Astrocyte of the cerebellum (primary cell): ENCODE measurements at regions not wholly inside any gene's neighbourhood (a gene's known extent, or its start where the extent isn't known, plus 50 kb on each side); places are given as distances from the start of the nearest gene placed in this dataset.

Experiments used
- DNase-seq: peaks from one replicate; pipeline ENCODE4 v3.0.0-alpha.2; 2011; ENCODE audit warnings: low read depth
- H3K4me3 ChIP-seq: 2 replicates; pipeline ENCODE4 v1.5.1; 2011; ENCODE audit warnings: mild to moderate bottlenecking, low read depth, low read length, moderate library complexity
- CTCF ChIP-seq: IDR thresholded peaks from 2 replicates; pipeline ENCODE4 v1.5.1; 2012; ENCODE audit warnings: low read length, low read depth, moderate library complexity, mild to moderate bottlenecking; ENCODE audit errors: missing control alignments
- in situ Hi-C: cut with HindIII; loops from 2 replicates; pipeline ENCODE4 v1.10.0; 2017; ENCODE audit warnings: low sequenced_read_pairs

- no peak overlapping the region for H3K4me3 ChIP-seq
- in situ Hi-C loops: no loop called here
- DNase-seq: no peak
- no peak for TF ChIP-seq CTCF
Observed at GRCh38 chr5:2480871-2481270, 270.6 kb downstream of the IRX2 start.

GRCh38 chr5:2475902-2476301 lies 275.6 kb downstream of the IRX2 start:
- TF ChIP-seq CTCF: no peak
- no peak overlapping the region for H3K4me3 ChIP-seq
- in situ Hi-C loops: no loop called here
- DNase-seq: no peak

- in situ Hi-C loops: no loop called here
- TF ChIP-seq CTCF: no peak
Observed at GRCh38 chr5:2472670-2473069, 278.8 kb downstream of the IRX2 start.

GRCh38 chr5:2471152-2471879 lies 280.2 kb downstream of the IRX2 start:
- in situ Hi-C loops: no loop called here
- TF ChIP-seq CTCF: no peak
- H3K4me3 ChIP-seq: no peak overlapping the region
- no peak for DNase-seq

More at GRCh38 chr5:2472670-2473069, 278.8 kb downstream of the IRX2 start:
- H3K4me3 ChIP-seq: no peak overlapping the region
- no peak for DNase-seq

GRCh38 chr5:2466966-2467365 lies 284.5 kb downstream of the IRX2 start:
- H3K4me3 ChIP-seq: no peak overlapping the region
- DNase-seq: no peak
- in situ Hi-C loops: no loop called here
- TF ChIP-seq CTCF: no peak

GRCh38 chr5:2465383-2465782 lies 286.1 kb downstream of the IRX2 start:
- no peak for DNase-seq
- in situ Hi-C loops: no loop called here
- H3K4me3 ChIP-seq: no peak overlapping the region
- TF ChIP-seq CTCF: no peak

GRCh38 chr5:2464141-2464540 lies 287.3 kb downstream of the IRX2 start:
- no peak for TF ChIP-seq CTCF
- in situ Hi-C loops: no loop called here
- DNase-seq: no peak
- H3K4me3 ChIP-seq: no peak overlapping the region
